ENCODE measurements at regions not wholly inside any gene's neighbourhood (a gene's known extent, or its start where the extent isn't known, plus 50 kb on each side); places are given as distances from the start of the nearest gene placed in this dataset.

DNA sequence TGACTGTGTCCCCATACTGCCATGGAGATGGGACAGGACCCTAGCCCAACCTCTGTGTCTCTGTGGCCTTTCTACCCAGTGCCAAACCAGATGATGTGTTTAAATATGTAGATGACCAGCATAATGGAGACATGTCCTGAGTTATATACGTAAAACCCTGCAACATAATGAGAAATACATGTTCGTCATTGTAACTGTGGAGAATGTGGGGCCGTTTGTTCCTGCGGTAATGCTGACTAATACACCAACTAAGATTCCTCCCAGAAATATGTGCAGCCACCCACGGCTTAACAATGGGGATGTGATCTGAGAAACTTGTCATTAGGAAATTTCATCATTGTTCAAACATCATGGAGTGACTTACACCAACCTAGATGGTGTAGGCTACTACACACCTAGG lies 71.7 kb upstream of the SIM2 start:
- Histone ChIP-seq H4K20me1 (ENCODE audit: insufficient read depth, low read length) (no peaks in the 10 kb centered on the region), H2AFZ (ENCODE audit: low read length) (no peak overlapping the region), H3K9me3 (ENCODE audit: low read length) (no peaks in the 10 kb centered on the region), H3K79me2 (ENCODE audit: insufficient read depth, low read depth, low read length) (no peaks in the 10 kb centered on the region), H3K36me3 (ENCODE audit: insufficient read depth, low read length) (no peaks in the 10 kb centered on the region), H3K4me1 (ENCODE audit: insufficient read depth, low read length, poor library complexity, severe bottlenecking) (no peaks in the 10 kb centered on the region), H3K27ac (ENCODE audit: low read depth, low read length, poor library complexity, severe bottlenecking) (no peak overlapping the region), H3K4me3 (ENCODE audit: low read depth, low read length, poor library complexity, severe bottlenecking) (no peak overlapping the region), H3K9me2 (ENCODE audit: insufficient read depth, low read length) (no peaks in the 10 kb centered on the region), H3K4me2 (ENCODE audit: low read length) (no peak overlapping the region)
- DNase-seq (ENCODE audit: low spot score): no peak
- no TSS peak for BruUV-seq (replicated peaks)
- TF ChIP-seq, protein P1, sequence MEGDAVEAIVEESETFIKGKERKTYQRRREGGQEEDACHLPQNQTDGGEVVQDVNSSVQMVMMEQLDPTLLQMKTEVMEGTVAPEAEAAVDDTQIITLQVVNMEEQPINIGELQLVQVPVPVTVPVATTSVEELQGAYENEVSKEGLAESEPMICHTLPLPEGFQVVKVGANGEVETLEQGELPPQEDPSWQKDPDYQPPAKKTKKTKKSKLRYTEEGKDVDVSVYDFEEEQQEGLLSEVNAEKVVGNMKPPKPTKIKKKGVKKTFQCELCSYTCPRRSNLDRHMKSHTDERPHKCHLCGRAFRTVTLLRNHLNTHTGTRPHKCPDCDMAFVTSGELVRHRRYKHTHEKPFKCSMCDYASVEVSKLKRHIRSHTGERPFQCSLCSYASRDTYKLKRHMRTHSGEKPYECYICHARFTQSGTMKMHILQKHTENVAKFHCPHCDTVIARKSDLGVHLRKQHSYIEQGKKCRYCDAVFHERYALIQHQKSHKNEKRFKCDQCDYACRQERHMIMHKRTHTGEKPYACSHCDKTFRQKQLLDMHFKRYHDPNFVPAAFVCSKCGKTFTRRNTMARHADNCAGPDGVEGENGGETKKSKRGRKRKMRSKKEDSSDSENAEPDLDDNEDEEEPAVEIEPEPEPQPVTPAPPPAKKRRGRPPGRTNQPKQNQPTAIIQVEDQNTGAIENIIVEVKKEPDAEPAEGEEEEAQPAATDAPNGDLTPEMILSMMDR (conservative IDR thresholded peaks at IDR 0.05; ENCODE audit: low read length): no peak
- TF ChIP-seq EZH2phosphoT487 (IDR thresholded peaks at IDR 0.05; ENCODE audit: borderline replicate concordance, low read depth, low read length): no peak
- CTCF ChIA-PET (ENCODE audit: unreplicated experiment): no interaction called here
- intact Hi-C loops (cut with micrococcal nuclease; ENCODE audit: unreplicated experiment): no loop called here
- POLR2A ChIA-PET: no interaction called here

DNA sequence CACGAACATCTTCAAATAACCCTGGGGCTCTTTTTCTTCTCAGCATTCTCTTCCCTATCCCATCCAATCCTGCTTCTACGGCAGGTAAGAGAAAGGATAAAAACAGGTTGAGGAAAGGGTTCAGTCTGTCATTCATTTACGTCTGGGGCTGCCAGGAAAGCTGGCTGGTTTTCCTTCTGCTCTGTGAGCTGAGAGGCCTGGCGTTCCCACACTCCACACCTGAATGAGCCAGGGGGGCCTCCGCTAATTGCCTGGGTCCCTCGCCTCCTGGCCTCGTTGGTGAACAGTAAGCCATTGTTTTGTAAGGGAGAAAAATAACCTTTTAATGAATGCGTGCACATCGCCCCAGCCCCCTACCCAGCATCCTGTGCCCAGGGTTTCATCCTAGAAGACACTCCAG lies 70.8 kb upstream of the SIM2 start:
- intact Hi-C loops (cut with micrococcal nuclease; ENCODE audit: unreplicated experiment): no loop called here
- H3K4me2 ChIP-seq (ENCODE audit: low read length): no peak overlapping the region
- H3K9me2 ChIP-seq (ENCODE audit: insufficient read depth, low read length): no peaks in the 10 kb centered on the region
- H3K4me3 ChIP-seq (ENCODE audit: low read depth, low read length, poor library complexity, severe bottlenecking): no peak overlapping the region
- ChIA-PET CTCF (ENCODE audit: unreplicated experiment) (no interaction called here), POLR2A (no interaction called here)
- H3K9me3 ChIP-seq (ENCODE audit: low read length): no peaks in the 10 kb centered on the region
- DNase-seq (ENCODE audit: low spot score): no peak
- no peaks in the 10 kb centered on the region for H3K79me2 ChIP-seq (ENCODE audit: insufficient read depth, low read depth, low read length)
- H3K4me1 ChIP-seq (ENCODE audit: insufficient read depth, low read length, poor library complexity, severe bottlenecking): no peaks in the 10 kb centered on the region
- no peak overlapping the region for H3K27ac ChIP-seq (ENCODE audit: low read depth, low read length, poor library complexity, severe bottlenecking)
- TF ChIP-seq, protein P1 (conservative IDR thresholded peaks at IDR 0.05; ENCODE audit: low read length): no peak
- TF ChIP-seq EZH2phosphoT487 (IDR thresholded peaks at IDR 0.05; ENCODE audit: borderline replicate concordance, low read depth, low read length): no peak
- H4K20me1 ChIP-seq (ENCODE audit: insufficient read depth, low read length): no peaks in the 10 kb centered on the region
- BruUV-seq (replicated peaks): no TSS peak
- no peaks in the 10 kb centered on the region for H3K36me3 ChIP-seq (ENCODE audit: insufficient read depth, low read length)
- H2AFZ ChIP-seq (ENCODE audit: low read length): no peak overlapping the region

GRCh38 chr21:36628761-36629460 lies 70.0 kb upstream of the SIM2 start:
- ChIA-PET CTCF (ENCODE audit: unreplicated experiment) (no interaction called here), POLR2A (interaction anchor here (0.6 to 0.7 kb wide), 2 partner anchors 15 to 185 kb away, joined by 3 read pairs; no protein-coding TSS in a partner anchor)
- Histone ChIP-seq H3K27ac (ENCODE audit: low read depth, low read length, poor library complexity, severe bottlenecking) (no peak overlapping the region), H3K9me3 (ENCODE audit: low read length) (no peaks in the 10 kb centered on the region), H3K36me3 (ENCODE audit: insufficient read depth, low read length) (no peaks in the 10 kb centered on the region), H4K20me1 (ENCODE audit: insufficient read depth, low read length) (no peaks in the 10 kb centered on the region), H2AFZ (ENCODE audit: low read length) (no peak overlapping the region), H3K9me2 (ENCODE audit: insufficient read depth, low read length) (no peaks in the 10 kb centered on the region), H3K4me1 (ENCODE audit: insufficient read depth, low read length, poor library complexity, severe bottlenecking) (no peaks in the 10 kb centered on the region), H3K4me3 (ENCODE audit: low read depth, low read length, poor library complexity, severe bottlenecking) (no peak overlapping the region), H3K4me2 (ENCODE audit: low read length) (no peak overlapping the region), H3K79me2 (ENCODE audit: insufficient read depth, low read depth, low read length) (no peaks in the 10 kb centered on the region)
- TF ChIP-seq, protein P1 (conservative IDR thresholded peaks at IDR 0.05; ENCODE audit: low read length): no peak
- no peak for TF ChIP-seq EZH2phosphoT487 (IDR thresholded peaks at IDR 0.05; ENCODE audit: borderline replicate concordance, low read depth, low read length)
- no TSS peak for BruUV-seq (replicated peaks)
- DNase-seq (ENCODE audit: low spot score): no peak
- intact Hi-C loops (cut with micrococcal nuclease; ENCODE audit: unreplicated experiment): no loop called here

Measured in OCI-LY7 (cell line).